HUES6 (cell line): ENCODE measurements at regions not wholly inside any gene's neighbourhood (a gene's known extent, or its start where the extent isn't known, plus 50 kb on each side); places are given as distances from the start of the nearest gene placed in this dataset.
A peak's percentile ranks its signal among the peaks of the same experiment; 100 is the strongest.
"Not testable (repeated sequence)": the region's sequence is repeated elsewhere in the genome, so short reads cannot be mapped to it uniquely, and the experiment has no call there.

Source experiments
- H3K27ac ChIP-seq: 2 replicates; pipeline ENCODE4 v1.7.0; 2013; ENCODE audit warnings: low read depth, mild to moderate bottlenecking, low read length, inconsistent platforms
- H3K27me3 ChIP-seq: 2 replicates; pipeline ENCODE4 v1.6.1; 2013; ENCODE audit warnings: low read length; ENCODE audit not compliant: control insufficient read depth, insufficient read depth
- H3K36me3 ChIP-seq: 2 replicates; pipeline ENCODE4 v1.6.1; 2013; ENCODE audit warnings: low read length; ENCODE audit not compliant: control insufficient read depth, insufficient read depth
- H3K4me1 ChIP-seq: 2 replicates; pipeline ENCODE4 v1.6.1; 2013; ENCODE audit warnings: low read length; ENCODE audit not compliant: control insufficient read depth, insufficient read depth
- H3K4me3 ChIP-seq: 2 replicates; pipeline ENCODE4 v1.5.1; 2013; ENCODE audit warnings: low read depth, low read length
- H3K9ac ChIP-seq: one replicate; pipeline ENCODE4 v1.6.1; 2013; ENCODE audit warnings: mild to moderate bottlenecking, low read length
- H3K9me3 ChIP-seq: 2 replicates; pipeline ENCODE4 v1.6.1; 2013; ENCODE audit warnings: low read depth, low read length; ENCODE audit not compliant: control insufficient read depth, insufficient read depth

- Histone ChIP-seq H3K9me3 (peaks cover 47% of the 10 kb centered on the region), H3K27me3 (no peaks in the 10 kb centered on the region), H3K4me1 (no peaks in the 10 kb centered on the region; the same call in 1 of the 2 replicates), H3K9ac (no peak overlapping the region), H3K27ac (no peak overlapping the region), H3K36me3 (peaks cover 58% of the 10 kb centered on the region), H3K4me3 (no peak overlapping the region)
Observed at GRCh38 chrX:94686071-94686470, 1012.1 kb downstream of the FAM133A start.

DNA sequence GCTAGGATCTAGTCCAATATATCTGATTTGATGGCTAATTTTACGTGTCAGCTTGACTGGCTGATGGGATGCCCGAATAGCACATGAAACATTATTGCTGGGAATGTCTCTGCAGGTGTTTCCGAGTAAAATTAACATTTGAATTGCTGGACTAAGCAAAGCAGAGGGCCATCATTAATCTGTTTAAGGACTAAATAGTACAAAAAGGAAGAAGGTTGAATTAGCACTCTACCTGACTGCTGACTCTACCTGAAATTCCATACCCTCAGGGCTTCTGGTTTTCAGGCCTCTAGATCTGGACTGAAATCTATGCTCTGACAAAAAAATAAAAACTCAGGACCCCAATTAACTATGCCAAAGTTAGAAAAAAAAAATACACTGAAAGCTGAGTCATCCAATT is 1021.9 kb downstream of the FAM133A start:
- Histone ChIP-seq H3K9ac (no peak overlapping the region), H3K9me3 (peaks cover 56% of the 10 kb centered on the region), H3K36me3 (peaks cover 83% of the 10 kb centered on the region), H3K27me3 (no peaks in the 10 kb centered on the region), H3K4me3 (no peak overlapping the region), H3K27ac (peak overlapping the region; percentile 52; the same call in 1 of the 2 replicates), H3K4me1 (peaks cover 23% of the 10 kb centered on the region; the same call in 1 of the 2 replicates)

DNA sequence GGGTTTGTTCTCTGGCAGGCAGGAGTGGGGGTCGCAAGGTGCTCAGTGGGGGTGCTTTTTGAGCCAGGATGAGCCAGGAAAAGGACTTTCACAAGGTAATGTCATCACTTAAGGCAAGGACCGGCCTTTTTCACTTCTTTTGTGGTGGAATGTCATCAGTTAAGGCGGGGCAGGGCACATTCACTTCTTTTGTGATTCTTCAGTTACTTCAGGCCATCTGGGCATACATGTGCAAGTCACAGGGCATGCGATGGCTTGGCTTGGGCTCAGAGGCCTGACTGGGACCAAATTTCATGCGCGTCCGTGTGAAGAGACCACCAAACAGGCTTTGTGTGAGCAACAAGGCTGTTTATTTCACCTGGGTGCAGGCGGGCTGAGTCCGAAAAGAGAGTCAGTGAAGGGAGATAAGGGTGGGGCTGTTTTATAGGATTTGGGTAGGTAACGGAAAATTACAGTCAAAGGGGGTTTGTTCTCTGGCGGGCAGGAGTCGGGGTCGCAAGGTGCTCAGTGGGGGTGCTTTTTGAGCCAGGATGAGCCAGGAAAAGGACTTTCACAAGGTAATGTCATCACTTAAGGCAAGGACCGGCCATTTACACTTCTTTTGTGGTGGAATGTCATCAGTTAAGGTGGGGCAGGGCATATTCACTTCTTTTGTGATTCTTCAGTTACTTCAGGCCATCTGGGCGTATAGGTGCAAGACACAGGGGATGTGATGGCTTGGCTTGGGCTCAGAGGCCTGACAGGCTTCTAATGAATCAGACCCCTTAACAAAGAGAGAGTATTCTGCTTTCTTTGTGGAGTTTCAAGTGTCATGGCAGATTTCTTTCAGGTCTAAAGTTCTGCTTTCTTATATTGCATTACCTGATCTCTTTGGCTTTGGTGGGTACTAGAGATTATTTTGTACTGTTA is 1030.6 kb downstream of the FAM133A start:
- H3K27me3 ChIP-seq, H3K4me1 ChIP-seq: not testable (repeated sequence)
- peak overlapping the region; percentile 98 for H3K27ac ChIP-seq
- peaks cover 37% of the 10 kb centered on the region for H3K9me3 ChIP-seq
- H3K4me3 ChIP-seq: peak overlapping the region; percentile 39
- peaks cover 42% of the 10 kb centered on the region for H3K36me3 ChIP-seq
- H3K9ac ChIP-seq: peak overlapping the region; percentile 86

DNA sequence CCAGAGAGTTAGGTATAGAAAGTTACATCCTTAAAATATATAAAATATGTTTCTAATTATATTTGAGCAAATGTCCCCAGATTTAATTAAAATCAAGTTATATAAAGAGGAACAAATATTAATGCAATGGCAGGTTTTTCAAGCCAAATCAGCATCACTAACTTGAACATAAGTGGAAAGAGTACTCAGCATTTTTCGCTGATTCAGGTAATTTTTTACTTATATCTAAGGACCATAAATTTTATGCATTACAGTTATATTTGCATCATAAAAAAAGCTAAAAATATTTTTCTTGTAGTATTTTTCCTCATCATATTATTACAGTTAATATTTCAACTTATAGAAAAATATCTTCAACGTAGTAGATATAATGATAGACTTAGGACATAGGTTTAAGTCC is 1047.4 kb downstream of the FAM133A start:
- Histone ChIP-seq H3K27ac (no peak overlapping the region), H3K9me3 (peaks cover 18% of the 10 kb centered on the region; the same call in 1 of the 2 replicates), H3K4me1 (no peaks in the 10 kb centered on the region), H3K9ac (no peak overlapping the region), H3K4me3 (no peak overlapping the region), H3K27me3 (no peaks in the 10 kb centered on the region), H3K36me3 (peaks cover 14% of the 10 kb centered on the region)

DNA sequence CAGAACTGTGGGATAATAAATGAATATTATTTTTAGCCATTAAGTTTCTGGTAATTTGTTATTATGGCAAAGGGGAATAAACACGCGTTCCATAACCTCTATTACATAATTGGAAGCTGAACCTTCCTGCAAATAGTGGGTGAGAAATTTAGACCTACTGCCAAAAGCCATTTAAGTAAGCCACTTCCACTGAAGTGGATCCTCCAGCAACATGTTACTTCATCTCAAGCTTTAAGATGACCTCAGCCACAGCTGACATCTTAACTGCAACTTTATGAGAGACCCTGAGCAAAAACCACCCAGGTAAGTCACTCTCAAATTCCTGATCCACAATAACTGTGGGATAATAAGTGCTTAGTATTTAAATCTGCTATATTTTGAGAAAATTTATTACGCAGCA is 1048.6 kb downstream of the FAM133A start:
- Histone ChIP-seq H3K27me3 (no peaks in the 10 kb centered on the region), H3K9ac (no peak overlapping the region), H3K36me3 (peaks cover 16% of the 10 kb centered on the region), H3K4me1 (no peaks in the 10 kb centered on the region), H3K9me3 (peaks cover 20% of the 10 kb centered on the region; the same call in 1 of the 2 replicates), H3K4me3 (no peak overlapping the region), H3K27ac (no peak overlapping the region)

DNA sequence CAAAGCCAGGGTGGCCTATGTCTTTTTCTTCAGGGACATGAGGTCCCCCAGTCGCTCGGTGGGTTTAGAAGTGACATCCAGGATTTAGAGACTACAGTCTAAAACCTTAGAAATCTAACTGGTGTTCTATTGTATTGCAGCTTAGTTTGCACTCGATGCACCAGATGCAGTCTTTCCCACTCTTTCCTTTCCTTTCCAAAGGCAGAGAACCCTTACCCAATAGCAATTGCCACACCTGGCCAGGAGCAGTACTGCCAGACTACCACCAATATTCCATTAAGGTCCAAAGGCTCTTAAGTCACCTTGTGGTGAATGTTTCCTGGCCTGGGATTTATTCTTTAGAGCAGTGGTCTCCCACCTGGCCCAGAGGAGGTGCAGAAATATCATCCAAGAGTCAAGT is 1068.8 kb downstream of the FAM133A start:
- H3K27ac ChIP-seq: no peak overlapping the region
- no peak overlapping the region for H3K4me3 ChIP-seq
- H3K9ac ChIP-seq: no peak overlapping the region
- no peaks in the 10 kb centered on the region for H3K27me3 ChIP-seq
- H3K9me3 ChIP-seq: peaks cover 5% of the 10 kb centered on the region; the same call in 1 of the 2 replicates
- peaks cover 9% of the 10 kb centered on the region for H3K36me3 ChIP-seq
- H3K4me1 ChIP-seq: peaks cover 19% of the 10 kb centered on the region

DNA sequence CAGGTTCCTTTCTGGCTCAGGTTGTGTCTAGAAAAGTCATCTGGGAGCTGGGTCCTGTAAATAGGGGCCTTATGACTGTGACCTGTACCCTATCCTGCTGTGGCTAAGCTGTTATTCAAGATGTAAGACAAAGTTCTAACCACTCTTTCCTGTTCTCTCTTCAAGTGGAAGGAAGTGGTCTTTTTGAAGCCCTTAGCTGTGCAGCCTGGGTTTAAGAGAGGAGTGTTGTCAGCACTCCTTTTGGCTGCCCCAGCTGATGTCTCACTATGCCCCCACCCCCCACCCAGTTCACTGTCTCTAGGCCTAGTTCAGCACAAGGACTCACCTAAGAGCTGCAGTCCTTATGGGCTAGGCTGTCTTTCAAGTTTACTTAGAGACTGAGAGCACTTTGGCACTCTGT is 1069.5 kb downstream of the FAM133A start:
- Histone ChIP-seq H3K36me3 (peaks cover 8% of the 10 kb centered on the region), H3K27ac (no peak overlapping the region), H3K4me1 (peaks cover 19% of the 10 kb centered on the region), H3K27me3 (no peaks in the 10 kb centered on the region), H3K9me3 (peaks cover 3% of the 10 kb centered on the region; the same call in 1 of the 2 replicates), H3K9ac (no peak overlapping the region), H3K4me3 (no peak overlapping the region)

DNA sequence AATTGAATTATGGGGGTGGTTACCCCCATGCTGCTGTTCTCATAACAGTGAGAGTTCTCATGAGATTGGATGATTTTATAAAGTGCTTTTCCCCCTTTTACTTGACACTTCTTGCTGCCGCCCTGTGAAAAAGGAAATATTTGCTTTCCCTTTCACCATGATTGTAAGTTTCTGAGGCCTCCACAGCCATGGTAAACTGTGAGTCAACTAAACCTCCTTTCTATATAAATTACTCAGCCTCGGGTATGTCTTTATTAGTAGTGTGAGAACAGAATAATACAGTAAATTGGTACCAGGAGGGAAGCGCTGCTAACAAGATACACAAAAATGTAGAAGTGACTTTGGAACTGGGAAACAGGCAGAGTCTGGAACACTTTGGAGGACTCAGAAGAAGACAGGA is 1070.8 kb downstream of the FAM133A start:
- H3K9me3 ChIP-seq: peaks cover 5% of the 10 kb centered on the region; the same call in 1 of the 2 replicates
- peaks cover 19% of the 10 kb centered on the region for H3K4me1 ChIP-seq
- H3K36me3 ChIP-seq: peaks cover 4% of the 10 kb centered on the region
- H3K27ac ChIP-seq: peak overlapping the region; percentile 56; the same call in 1 of the 2 replicates
- no peaks in the 10 kb centered on the region for H3K27me3 ChIP-seq
- H3K4me3 ChIP-seq: no peak overlapping the region
- H3K9ac ChIP-seq: no peak overlapping the region

GRCh38 chrX:94751611-94752010 is 1077.6 kb downstream of the FAM133A start:
- Histone ChIP-seq H3K4me3 (no peak overlapping the region), H3K27me3 (no peaks in the 10 kb centered on the region), H3K36me3 (peaks cover 4% of the 10 kb centered on the region), H3K9ac (no peak overlapping the region), H3K9me3 (peaks cover 9% of the 10 kb centered on the region; the same call in 1 of the 2 replicates), H3K4me1 (peaks cover 7% of the 10 kb centered on the region; the same call in 1 of the 2 replicates), H3K27ac (no peak overlapping the region)

- no peaks in the 10 kb centered on the region for H3K27me3 ChIP-seq
- H3K9ac ChIP-seq: no peak overlapping the region
- H3K27ac ChIP-seq: no peak overlapping the region
- no peaks in the 10 kb centered on the region; the same call in none of the 2 replicates for H3K36me3 ChIP-seq
- H3K4me3 ChIP-seq: no peak overlapping the region
- H3K9me3 ChIP-seq: peaks cover 9% of the 10 kb centered on the region; the same call in 1 of the 2 replicates
- H3K4me1 ChIP-seq: peaks cover 7% of the 10 kb centered on the region; the same call in 1 of the 2 replicates
Observed at GRCh38 chrX:94752434-94753169, 1078.6 kb downstream of the FAM133A start.
